NT2/D1 (cell line): ENCODE measurements at regions not wholly inside any gene's neighbourhood (a gene's known extent, or its start where the extent isn't known, plus 50 kb on each side); places are given as distances from the start of the nearest gene placed in this dataset.

Source experiments
- SUZ12 ChIP-seq: IDR thresholded peaks from 2 replicates; pipeline ENCODE4 v1.6.1; 2011; ENCODE audit not compliant: insufficient read length, insufficient read depth; ENCODE audit errors: extremely low read depth
- ZNF274 ChIP-seq: IDR thresholded peaks from 2 replicates; pipeline ENCODE4 v1.6.1; 2011; ENCODE audit warnings: mild to moderate bottlenecking, low read depth, low read length

DNA sequence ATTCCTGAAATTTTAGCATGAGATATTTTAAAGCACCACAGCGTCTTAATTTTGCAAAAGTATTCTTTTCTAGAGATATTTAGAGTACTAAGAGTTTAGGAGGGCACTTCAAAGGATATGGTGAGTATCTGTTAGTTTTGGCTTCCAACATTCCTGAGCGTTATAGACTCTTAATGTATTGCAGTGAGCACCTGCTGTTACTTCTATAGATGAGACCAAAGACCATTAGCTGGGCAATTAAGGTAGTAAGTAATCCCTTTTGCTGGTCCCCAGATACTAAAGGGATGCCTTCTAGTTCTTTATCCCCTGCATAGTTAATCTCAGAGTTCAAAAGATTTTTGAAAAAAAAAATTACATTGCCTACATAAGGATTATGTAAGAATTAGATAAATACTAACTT is 975.6 kb downstream of the GALC start:
- TF ChIP-seq ZNF274: no peak
- TF ChIP-seq SUZ12: no peak
